Hindlimb muscle (tissue), 1 donor: ENCODE measurements at regions not wholly inside any gene's neighbourhood (a gene's known extent, or its start where the extent isn't known, plus 50 kb on each side); places are given as distances from the start of the nearest gene placed in this dataset.

ENCODE experiments used
- DNase-seq: peaks from one replicate; pipeline ENCODE4 v3.0.0-alpha.2; 2013

GRCh38 chr1:237961754-237962153 is 71.0 kb upstream of the ZP4 start:
- DNase-seq: no peak

DNA sequence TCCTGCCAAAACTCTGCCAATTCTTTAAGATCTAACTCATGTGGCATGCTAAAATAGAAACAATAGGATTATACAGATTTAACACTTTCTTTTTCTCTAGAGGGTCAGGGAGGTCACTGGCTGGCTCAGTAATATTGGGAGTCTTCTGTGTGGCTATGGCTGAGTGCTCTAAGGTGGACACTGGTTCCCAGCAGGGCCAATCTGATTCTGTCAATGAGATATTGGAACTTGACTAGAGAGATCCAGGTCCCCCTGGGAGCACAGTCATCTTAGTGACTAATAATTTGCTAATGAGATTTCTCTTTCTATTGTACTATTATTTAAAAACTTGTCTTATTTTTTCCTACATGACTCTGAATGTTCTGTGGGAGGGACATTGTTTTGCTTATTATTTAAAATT is 69.1 kb upstream of the ZP4 start:
- DNase-seq: no peak

GRCh38 chr1:237953238-237953637 is 62.5 kb upstream of the ZP4 start:
- no peak for DNase-seq
